PC-3 (cell line): ENCODE measurements at regions not wholly inside any gene's neighbourhood (a gene's known extent, or its start where the extent isn't known, plus 50 kb on each side); places are given as distances from the start of the nearest gene placed in this dataset.
"Not testable (repeated sequence)": the region's sequence is repeated elsewhere in the genome, so short reads cannot be mapped to it uniquely, and the experiment has no call there.

Source experiments
- ATAC-seq: fragments of 200-7000 bp; cut with Tn5 transposase; 2 replicates; pipeline ENCODE4 v1.9.1; 2020; ENCODE audit warnings: mild to moderate bottlenecking, moderate library complexity
- BruUV-seq: library from RNA; stranded (reverse); fragments of 400-500 nt; replicated peaks from 2 replicates; lab custom pipeline; 2021; lab: Mats Ljungman, UMichigan
- CTCF ChIA-PET: fragments of 300-600 bp; sonication (Branson Sonifier 250); formaldehyde crosslinking; loops from one replicate; lab custom pipeline; 2022; ENCODE audit warnings: antibody characterized with exemption; lab: Charles Lee
- POLR2A ChIA-PET: fragments of 300-600 bp; sonication (Branson Sonifier 250); formaldehyde crosslinking; loops from one replicate; lab custom pipeline; 2022; ENCODE audit warnings: antibody characterized with exemption; ENCODE audit not compliant: unreplicated experiment; lab: Charles Lee
- DNase-seq: peaks from one replicate; pipeline ENCODE4 v3.0.0-alpha.2; 2015
- H2AFZ ChIP-seq: fragments of 300-600 bp; sonication (generic); 2 replicates; pipeline ENCODE4 v1.6.0; 2016; ENCODE audit warnings: antibody characterized with exemption, low read length
- H3F3A ChIP-seq: fragments of 300-600 bp; sonication (generic); one replicate; pipeline ENCODE4 v1.6.0; 2017; ENCODE audit warnings: antibody characterized with exemption, low read length, control low read depth, mild to moderate bottlenecking; ENCODE audit not compliant: unreplicated experiment
- H3K27ac ChIP-seq: fragments of 300-600 bp; sonication (generic); 2 replicates; pipeline ENCODE4 v1.5.1; 2016; ENCODE audit warnings: mild to moderate bottlenecking, low read length
- H3K27me3 ChIP-seq: fragments of 300-600 bp; sonication (generic); 2 replicates; pipeline ENCODE4 v1.6.1; 2016; ENCODE audit warnings: low read length, mixed read lengths
- H3K36me3 ChIP-seq: fragments of 300-600 bp; sonication (generic); 2 replicates; pipeline ENCODE4 v1.6.1; 2016; ENCODE audit warnings: low read depth, mixed run types, low read length, mixed read lengths
- H3K4me1 ChIP-seq: fragments of 300-600 bp; sonication (generic); 2 replicates; pipeline ENCODE4 v1.5.1; 2016; ENCODE audit warnings: low read length; ENCODE audit not compliant: insufficient read depth
- H3K4me2 ChIP-seq: fragments of 300-600 bp; sonication (generic); 2 replicates; pipeline ENCODE4 v1.6.0; 2016; ENCODE audit warnings: low read length
- H3K4me3 ChIP-seq: fragments of 300-600 bp; sonication (generic); 2 replicates; pipeline ENCODE4 v1.5.1; 2016; ENCODE audit warnings: mild to moderate bottlenecking, low read length, mixed read lengths
- H3K79me2 ChIP-seq: fragments of 300-600 bp; sonication (generic); 2 replicates; pipeline ENCODE4 v1.6.1; 2017; ENCODE audit warnings: low read length, mixed read lengths
- H3K9ac ChIP-seq: fragments of 300-600 bp; sonication (generic); 2 replicates; pipeline ENCODE4 v1.6.0; 2016; ENCODE audit warnings: mild to moderate bottlenecking, low read length
- H3K9me2 ChIP-seq: fragments of 300-600 bp; sonication (generic); replicated peaks from 2 replicates; pipeline ENCODE4 v1.6.1; 2016; ENCODE audit warnings: mixed run types, low read length, mixed read lengths
- H3K9me3 ChIP-seq: fragments of 300-600 bp; sonication (generic); 2 replicates; pipeline ENCODE4 v1.6.1; 2016; ENCODE audit warnings: low read length, mixed read lengths
- H4K20me1 ChIP-seq: fragments of 300-600 bp; sonication (generic); 2 replicates; pipeline ENCODE4 v1.6.1; 2016; ENCODE audit warnings: low read length, mixed read lengths
- intact Hi-C: fragments of 100-400 bp; cut with micrococcal nuclease; formaldehyde crosslinking; loops from 2 replicates; pipeline ENCODE4 v1.9.0; 2023

DNA sequence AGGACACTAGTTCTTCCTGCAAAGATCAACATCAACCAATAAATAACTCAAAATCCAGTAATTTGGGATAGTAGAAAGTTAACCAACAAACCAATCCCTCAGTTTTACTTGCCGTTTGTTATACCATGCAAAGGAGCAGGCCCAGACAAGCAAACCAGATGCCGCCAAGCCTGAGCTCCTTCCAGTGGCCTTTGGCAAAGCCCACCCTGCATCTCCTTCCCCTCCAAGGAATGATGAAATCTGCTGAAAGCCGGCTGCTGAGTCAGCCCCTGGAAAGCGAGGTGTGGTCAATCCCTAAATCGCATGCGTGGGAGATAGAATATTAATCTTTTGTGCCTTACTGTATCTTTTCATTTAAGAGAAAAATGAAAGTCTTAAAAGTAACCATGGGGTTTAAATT is 135.7 kb upstream of the VOPP1 start:
- ATAC-seq, POLR2A ChIA-PET, H3K9ac ChIP-seq, H3K27me3 ChIP-seq, H3K79me2 ChIP-seq, H4K20me1 ChIP-seq, H3K4me2 ChIP-seq, H2AFZ ChIP-seq, H3K36me3 ChIP-seq, H3K9me3 ChIP-seq, H3K4me1 ChIP-seq, H3F3A ChIP-seq, intact Hi-C loops, BruUV-seq, H3K4me3 ChIP-seq, DNase-seq, CTCF ChIA-PET, H3K9me2 ChIP-seq, H3K27ac ChIP-seq: not testable (repeated sequence)

DNA sequence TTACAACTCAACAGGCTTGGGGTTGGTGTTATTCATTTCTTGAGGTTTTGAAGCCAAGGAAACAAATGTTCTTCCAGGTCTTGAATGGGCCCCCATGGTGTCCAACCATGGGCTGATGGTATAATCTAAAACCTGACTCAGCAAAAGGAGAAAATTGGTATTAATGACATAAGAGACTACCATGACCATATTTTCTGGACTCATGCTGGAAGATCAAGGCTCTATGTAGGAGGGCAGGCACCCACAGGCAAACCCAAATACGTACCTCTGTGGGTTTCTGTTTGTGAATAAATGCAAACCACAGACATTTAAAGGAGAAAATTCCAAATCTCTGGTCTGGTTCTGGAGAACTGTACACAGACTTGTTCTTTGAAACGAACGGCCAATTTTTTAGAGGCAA is 135.1 kb upstream of the VOPP1 start:
- H3F3A ChIP-seq, DNase-seq, H3K9ac ChIP-seq, H3K4me3 ChIP-seq, H3K79me2 ChIP-seq, H3K36me3 ChIP-seq, POLR2A ChIA-PET, H3K27ac ChIP-seq, H3K27me3 ChIP-seq, BruUV-seq, H3K9me3 ChIP-seq, H3K4me2 ChIP-seq, intact Hi-C loops, H3K9me2 ChIP-seq, H3K4me1 ChIP-seq, ATAC-seq, CTCF ChIA-PET, H4K20me1 ChIP-seq, H2AFZ ChIP-seq: not testable (repeated sequence)

DNA sequence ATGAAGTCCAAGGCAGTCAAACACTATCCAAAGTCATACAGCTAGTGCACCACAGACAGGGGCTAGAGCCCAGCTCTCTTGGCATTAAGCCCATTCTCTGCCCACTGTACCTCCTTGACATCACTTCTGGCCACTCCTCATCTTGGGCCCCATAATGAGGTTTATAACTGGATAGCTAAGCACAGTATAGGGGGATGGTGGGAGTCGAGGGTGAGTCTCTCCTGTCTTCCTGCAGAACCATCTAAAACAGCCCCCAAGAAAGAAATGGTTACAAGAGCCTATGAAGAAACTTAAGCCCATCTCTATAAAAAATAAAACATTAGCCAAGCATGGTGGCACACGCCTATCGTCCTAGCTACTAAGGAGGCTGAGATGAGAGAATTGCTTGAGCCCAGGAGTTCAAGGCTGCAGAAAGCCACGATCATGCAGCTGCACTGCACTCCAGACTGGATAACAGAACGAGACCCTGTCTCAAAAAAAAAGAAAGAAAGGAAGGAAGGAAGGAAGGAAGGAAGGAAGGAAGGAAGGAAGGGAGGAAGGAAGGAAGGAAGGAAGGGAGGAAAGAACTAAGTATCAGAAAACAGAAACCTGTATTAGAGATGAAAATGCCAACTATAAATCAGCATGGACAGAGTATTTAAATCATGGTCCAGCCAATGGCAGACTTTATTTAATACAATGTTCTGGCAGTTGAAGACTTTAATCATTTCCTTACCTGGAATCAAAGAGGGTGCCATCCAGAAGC is 134.3 kb upstream of the VOPP1 start:
- ATAC-seq, H3K27ac ChIP-seq, H2AFZ ChIP-seq, H3K4me1 ChIP-seq, DNase-seq, H3K36me3 ChIP-seq, H3K9me3 ChIP-seq, H3K4me3 ChIP-seq, BruUV-seq, H3K79me2 ChIP-seq, CTCF ChIA-PET, H3F3A ChIP-seq, H3K9ac ChIP-seq, H3K4me2 ChIP-seq, H3K9me2 ChIP-seq, intact Hi-C loops, H4K20me1 ChIP-seq, H3K27me3 ChIP-seq, POLR2A ChIA-PET: not testable (repeated sequence)

DNA sequence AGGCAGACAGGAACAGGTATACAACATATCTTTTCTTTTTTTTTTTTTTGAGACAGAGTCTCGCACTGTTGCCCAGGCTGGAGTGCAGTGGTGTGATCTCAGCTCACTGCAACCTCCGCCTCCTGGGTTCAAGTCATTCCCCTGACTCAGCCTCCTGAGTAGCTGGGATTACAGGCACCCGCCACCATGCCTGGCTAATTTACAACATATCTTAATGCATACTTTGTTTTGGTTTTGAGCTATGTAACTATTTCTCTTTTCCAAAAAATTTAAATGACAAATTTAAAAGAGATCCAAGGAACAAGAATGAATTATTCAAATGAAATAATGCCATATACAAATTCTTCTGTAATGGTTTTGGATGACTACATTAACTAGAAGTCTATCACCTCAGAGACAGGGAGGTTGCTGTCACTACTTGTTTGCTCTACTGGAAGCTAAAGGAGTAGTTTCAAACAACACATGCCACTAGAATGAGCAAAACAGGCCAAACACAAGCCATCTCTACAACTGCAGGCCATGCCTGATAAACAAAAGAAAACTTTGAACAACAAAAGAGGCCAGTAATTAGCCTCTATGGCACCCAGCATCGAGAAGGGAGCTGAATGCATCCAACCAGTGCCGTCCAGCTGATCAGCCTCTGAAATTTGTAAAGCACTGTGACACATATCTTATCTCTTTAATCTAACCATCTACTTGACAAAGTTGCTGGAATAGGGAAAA is 133.6 kb upstream of the VOPP1 start:
- intact Hi-C loops, H3K27ac ChIP-seq, DNase-seq, BruUV-seq, H3K4me2 ChIP-seq, H3K4me3 ChIP-seq, H3K27me3 ChIP-seq, H3F3A ChIP-seq, H4K20me1 ChIP-seq, H3K36me3 ChIP-seq, H3K9me3 ChIP-seq, H3K79me2 ChIP-seq, POLR2A ChIA-PET, H3K9ac ChIP-seq, H2AFZ ChIP-seq, ATAC-seq, H3K4me1 ChIP-seq, H3K9me2 ChIP-seq: not testable (repeated sequence)
- CTCF ChIA-PET: interaction anchor here (0.6 kb wide), 1 partner anchor 64 kb away, joined by 3 read pairs; no protein-coding TSS in a partner anchor

DNA sequence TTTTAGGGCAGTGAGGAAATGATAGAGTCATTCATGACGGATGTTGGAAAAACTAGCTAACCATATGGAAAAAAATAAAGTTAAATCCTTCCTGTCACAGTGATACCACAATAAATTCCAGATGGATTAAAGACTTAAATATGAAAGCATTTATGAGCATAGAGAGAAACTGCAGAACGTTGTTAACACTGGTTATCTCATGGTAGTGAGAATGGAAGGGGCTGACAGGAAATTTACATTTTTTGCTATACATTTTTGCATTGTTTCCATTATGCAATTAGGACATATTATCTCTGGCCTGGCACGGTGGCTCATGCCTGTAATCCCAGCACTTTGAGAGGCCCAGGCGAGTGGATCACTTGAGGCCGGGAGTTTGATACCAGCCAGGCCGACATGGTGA is 130.5 kb upstream of the VOPP1 start:
- H3K36me3 ChIP-seq, intact Hi-C loops, ATAC-seq, H3K9me2 ChIP-seq, H3F3A ChIP-seq, H3K4me2 ChIP-seq, H3K9me3 ChIP-seq, H4K20me1 ChIP-seq, BruUV-seq, H3K9ac ChIP-seq, CTCF ChIA-PET, H3K4me3 ChIP-seq, H2AFZ ChIP-seq, POLR2A ChIA-PET, H3K27ac ChIP-seq, H3K79me2 ChIP-seq, H3K27me3 ChIP-seq, DNase-seq: not testable (repeated sequence)
- peaks cover 12% of the 10 kb centered on the region for H3K4me1 ChIP-seq

DNA sequence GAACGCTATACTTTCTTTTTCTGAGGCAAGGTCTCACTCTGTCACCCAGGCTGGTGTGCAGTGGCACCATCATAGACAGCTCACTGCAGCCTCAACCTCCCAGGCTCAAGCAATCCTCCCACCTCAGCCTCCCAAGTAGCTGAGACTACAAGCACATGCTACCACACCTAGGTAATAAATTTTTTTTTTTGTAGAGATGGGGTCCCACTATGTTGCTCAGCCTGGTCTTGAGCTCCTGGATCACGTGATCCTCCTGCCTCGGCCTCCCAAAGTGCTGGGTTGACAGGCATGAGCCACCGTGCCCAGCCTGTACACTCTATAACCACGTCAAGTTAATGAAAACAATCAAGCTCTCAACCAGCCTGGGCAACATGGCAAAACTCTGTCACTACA is 127.1 kb upstream of the VOPP1 start:
- H4K20me1 ChIP-seq, H3F3A ChIP-seq, H3K36me3 ChIP-seq, H3K79me2 ChIP-seq, CTCF ChIA-PET, H2AFZ ChIP-seq, DNase-seq, intact Hi-C loops, H3K4me3 ChIP-seq, H3K9me3 ChIP-seq, ATAC-seq, H3K27me3 ChIP-seq, H3K9me2 ChIP-seq: not testable (repeated sequence)
- peak overlapping the region; percentile 92 for H3K27ac ChIP-seq
- H3K9ac ChIP-seq: peak overlapping the region; percentile 65
- BruUV-seq: TSS peak; percentile 81
- POLR2A ChIA-PET: interaction anchor here (0.6 to 0.7 kb wide), 2 partner anchors 278 to 352 kb away, joined by 3 to 4 read pairs; partner anchors contain the start of genes CCT6A and PSPH
- H3K4me2 ChIP-seq: 0 out of 2 replicates have a peak overlapping the region, but pooled peaks have one; percentile 19
- peaks cover 25% of the 10 kb centered on the region for H3K4me1 ChIP-seq
